Spleen (tissue), 7 donors: ENCODE measurements at regions not wholly inside any gene's neighbourhood (a gene's known extent, or its start where the extent isn't known, plus 50 kb on each side); places are given as distances from the start of the nearest gene placed in this dataset.

Experiments
- POLR2A ChIP-seq, 3 donors: fragments of 450-650 bp; IDR thresholded peaks; one replicate each; pipeline ENCODE4 v1.5.1; 2017; ENCODE audit warnings: antibody characterized with exemption in 3 of 3, mild to moderate bottlenecking in 1 of 3
- POLR2AphosphoS5 ChIP-seq, 3 donors: sonication (generic); formaldehyde crosslinking; IDR thresholded peaks; one replicate each; pipeline ENCODE4 v1.5.1; 2017; ENCODE audit warnings: antibody characterized with exemption in 3 of 3
- TF ChIP-seq, protein P1 (sequence below), 11 experiments: fragments of 200-600 bp in 7 of 11; fragments of 450-650 bp in 4 of 11; sonication (generic) in 4 of 11; IDR thresholded peaks in 8 of 11; conservative IDR thresholded peaks in 3 of 11; 1 replicate in 7 of 11; 2 replicates in 4 of 11; pipeline versions ENCODE4 v1.4.0 to v1.8.0; 2016 to 2021; ENCODE audit warnings: antibody characterized with exemption in 11 of 11, inconsistent platforms in 4 of 11, mild to moderate bottlenecking in 1 of 11
- donor health status: DM: no; HTN: no; CAD: no; lungs with moderate emphysema.
- donor health status: DM: no; HTN: no; CAD: no.
- donor health status: DM: no; HTN: no; CAD: no.

DNA sequence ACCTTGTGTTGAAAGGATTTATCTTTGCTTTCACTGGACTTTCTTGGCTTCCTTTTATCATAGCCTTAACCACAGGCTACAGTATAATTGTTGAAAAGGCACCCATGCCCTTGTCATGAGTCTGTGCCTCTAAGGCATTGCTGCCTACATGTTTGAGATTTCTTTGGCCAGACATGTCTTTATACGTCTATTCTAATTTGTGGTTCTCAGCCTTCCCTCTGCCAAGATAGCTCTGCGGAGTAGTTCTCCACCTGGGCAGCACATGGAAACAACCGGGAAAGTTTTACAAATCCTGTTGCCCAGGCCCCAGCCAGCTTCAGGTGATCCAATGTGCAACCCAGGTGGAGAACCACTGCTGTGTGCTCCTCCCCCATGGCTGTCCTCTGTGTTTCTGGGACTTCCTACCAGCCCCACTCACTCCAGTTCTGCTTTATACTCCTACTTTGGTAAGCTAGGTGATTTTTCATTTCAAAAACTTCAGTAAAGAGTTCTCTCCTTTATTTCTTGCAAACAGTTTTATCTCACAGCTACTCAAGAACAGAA lies 159.6 kb upstream of the MYLIP start:
- TF ChIP-seq POLR2A (IDR thresholded peaks at IDR 0.05) (no peak), POLR2AphosphoS5 (IDR thresholded peaks at IDR 0.05) (no peak)
- TF ChIP-seq, protein P1, sequence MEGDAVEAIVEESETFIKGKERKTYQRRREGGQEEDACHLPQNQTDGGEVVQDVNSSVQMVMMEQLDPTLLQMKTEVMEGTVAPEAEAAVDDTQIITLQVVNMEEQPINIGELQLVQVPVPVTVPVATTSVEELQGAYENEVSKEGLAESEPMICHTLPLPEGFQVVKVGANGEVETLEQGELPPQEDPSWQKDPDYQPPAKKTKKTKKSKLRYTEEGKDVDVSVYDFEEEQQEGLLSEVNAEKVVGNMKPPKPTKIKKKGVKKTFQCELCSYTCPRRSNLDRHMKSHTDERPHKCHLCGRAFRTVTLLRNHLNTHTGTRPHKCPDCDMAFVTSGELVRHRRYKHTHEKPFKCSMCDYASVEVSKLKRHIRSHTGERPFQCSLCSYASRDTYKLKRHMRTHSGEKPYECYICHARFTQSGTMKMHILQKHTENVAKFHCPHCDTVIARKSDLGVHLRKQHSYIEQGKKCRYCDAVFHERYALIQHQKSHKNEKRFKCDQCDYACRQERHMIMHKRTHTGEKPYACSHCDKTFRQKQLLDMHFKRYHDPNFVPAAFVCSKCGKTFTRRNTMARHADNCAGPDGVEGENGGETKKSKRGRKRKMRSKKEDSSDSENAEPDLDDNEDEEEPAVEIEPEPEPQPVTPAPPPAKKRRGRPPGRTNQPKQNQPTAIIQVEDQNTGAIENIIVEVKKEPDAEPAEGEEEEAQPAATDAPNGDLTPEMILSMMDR (IDR thresholded peaks at IDR 0.05 in 8 of 11, conservative IDR thresholded peaks at IDR 0.05 in 3 of 11) = no peak
